HG03558 (cell line): ENCODE measurements at regions not wholly inside any gene's neighbourhood (a gene's known extent, or its start where the extent isn't known, plus 50 kb on each side); places are given as distances from the start of the nearest gene placed in this dataset.

ENCODE experiments used
- ATAC-seq: cut with Tn5 transposase; IDR thresholded peaks from one replicate; pipeline ENCODE4 v1.9.1; 2021; ENCODE audit warnings: moderate number of reproducible peaks; ENCODE audit not compliant: unreplicated experiment; ENCODE audit errors: extremely low read depth

DNA sequence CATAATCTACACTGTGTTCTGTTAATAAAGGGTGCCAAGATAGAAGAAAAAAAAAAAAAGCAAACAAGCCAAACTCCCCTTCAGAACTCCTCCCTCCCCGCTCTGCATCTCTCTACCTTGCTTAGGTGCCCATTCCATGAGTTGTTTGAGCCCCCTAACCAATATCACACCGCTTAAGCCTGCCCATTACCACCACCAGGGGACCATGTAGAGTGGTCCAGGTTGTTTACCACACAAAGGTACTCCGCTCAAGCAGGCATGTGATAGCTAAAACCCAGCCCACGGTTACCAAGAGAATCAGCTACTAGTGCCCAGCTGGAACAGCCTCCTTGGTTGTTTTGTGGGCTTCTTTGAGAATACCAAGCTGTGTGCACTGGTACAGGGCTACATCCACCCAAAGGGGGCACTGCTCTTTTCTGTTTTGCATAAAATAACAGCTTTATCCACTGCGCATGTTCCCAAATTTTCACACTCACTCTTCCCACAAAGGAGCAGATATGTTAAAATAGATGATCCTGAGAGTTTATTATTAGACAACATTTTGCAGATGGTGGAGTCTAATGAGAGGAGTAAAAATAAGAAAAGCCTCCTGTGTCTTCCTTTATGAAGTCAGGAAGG lies 304.1 kb downstream of the DEPDC1B start:
- no peak for ATAC-seq

DNA sequence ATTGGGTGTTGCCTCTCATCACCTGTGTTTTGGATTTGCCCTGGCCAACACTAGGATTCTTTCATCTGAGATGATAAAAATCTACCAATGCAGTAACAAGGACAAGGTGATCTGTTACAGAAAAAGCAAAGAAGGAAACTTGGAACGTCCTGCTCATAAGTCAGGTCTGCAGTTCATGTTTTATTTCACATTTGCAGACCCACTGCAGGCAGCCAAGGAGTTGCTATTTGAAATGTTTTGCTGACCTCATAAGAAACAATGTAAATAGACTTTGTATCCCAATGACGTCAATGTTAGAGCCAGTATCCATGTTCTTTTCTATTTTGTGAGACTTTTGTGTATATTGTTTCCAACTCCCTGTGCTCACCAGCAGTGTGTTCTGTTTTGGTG lies 312.9 kb downstream of the DEPDC1B start:
- ATAC-seq = no peak

DNA sequence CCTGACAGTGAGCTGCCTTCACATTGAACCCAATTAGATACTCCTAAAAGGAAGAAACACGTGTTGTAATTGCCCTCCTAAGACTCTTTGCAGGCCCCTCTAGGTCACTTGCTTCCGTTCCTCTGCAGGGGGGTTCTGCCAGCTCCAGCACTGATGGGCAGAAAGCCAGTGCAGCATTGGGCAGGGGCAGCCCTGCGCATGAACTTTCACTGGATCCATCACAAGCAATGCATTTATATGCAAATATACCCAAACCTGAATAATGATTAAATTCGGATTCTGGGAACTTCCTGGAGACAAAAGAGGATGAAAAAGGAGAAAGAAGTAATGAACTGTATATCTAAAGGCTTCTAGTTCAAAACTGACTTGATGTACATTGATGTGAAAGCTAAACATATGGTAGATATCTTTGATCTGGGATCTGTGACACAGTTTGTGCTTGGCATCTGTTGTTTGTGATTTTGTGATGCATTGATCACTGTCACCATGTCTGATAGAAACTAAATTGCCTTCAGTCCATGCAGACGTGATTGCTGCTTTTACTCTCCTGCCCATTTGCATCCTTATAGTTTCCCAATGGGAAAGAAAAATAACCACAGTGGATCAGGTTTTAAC lies 313.4 kb downstream of the DEPDC1B start:
- no peak for ATAC-seq

DNA sequence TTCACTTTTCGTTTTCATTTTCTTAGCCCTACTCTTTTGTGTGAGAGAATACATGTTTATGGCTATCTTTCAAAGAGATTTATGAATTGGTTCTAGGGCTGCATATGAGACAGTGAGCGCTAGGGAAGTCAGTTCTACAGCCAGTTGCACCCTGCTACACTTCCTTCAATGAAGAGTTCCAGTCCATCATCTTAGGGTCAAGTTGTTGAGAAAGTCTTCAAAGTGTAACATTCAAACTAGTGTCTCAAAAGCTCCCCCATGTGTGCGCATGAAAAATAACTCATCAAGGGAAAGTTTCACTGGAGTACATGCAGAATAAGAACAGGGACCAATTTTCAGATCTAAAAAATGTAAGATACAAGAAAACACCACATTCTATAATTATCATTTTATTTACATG lies 317.2 kb downstream of the DEPDC1B start:
- ATAC-seq = no peak

DNA sequence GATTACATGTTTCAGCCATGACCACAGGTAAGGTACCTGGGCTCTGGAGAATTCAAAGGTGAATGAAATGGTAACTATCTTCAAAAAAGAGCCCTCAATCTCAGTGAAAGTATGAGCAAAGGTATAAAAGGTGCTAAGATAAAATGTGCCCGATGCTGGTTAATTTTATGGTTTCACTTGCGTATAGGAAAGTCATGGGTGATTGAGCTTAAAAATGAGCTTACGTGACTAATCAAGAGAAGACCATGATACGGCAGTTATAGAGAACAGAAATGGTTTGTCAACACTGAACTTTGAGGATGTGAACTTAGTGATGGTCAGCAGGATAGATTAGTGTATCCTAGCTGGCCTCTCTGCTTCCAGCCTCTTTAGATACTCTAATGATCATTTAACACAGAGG lies 320.1 kb downstream of the DEPDC1B start:
- ATAC-seq = no peak

DNA sequence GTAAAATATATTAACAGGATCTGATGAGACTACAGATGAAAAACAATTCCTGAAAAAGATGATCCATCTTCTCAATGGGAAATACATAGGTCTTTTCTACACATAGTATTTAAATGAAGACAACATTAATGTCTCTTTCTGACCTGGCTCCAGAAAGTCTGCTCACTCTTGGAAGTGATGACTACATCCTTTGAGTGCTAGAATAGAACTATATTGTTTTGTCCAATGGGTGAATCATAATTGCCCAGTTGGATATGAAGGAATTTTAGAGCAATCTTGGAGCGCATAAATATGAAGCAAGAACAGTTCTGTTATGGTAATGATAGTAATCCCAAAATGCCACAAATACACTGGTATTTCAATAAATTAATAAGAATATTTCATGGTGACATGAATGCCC lies 322.1 kb downstream of the DEPDC1B start:
- no peak for ATAC-seq

DNA sequence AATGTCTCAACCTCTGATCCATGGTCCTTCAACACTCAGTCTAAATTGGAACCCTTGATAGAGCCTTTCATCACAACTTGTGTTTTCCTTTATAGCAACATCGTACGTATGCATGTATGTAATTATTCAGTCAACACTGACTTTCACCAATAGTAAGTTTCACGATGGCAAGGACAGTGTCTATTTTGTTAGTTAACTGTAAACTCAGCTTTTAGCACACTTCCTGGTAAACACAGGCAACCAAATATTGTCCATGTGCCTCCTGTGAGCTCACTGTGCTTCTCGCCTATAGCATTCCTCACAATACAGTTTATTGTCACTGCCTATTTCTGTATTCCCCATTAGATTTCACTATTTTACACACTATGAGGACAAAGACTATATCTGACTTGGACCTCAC lies 323.1 kb downstream of the DEPDC1B start:
- ATAC-seq = no peak

DNA sequence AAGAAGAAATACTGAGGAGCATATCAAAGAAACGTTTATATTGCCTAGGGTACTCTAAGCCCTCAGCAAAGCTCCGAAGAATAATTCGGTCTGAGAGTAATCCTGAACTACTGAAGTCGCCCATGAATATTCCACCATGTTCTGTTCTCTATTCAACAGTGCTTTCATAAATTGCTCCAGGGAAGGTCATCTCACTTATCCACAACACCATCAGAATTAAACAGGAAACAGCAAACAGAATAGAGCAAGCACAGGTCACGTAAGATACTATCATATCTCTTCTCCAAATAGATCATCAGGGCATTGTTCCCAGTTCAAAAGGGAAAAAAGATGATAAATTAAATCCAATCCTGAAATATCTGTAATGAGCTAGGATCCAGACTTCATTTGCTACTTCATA lies 325.6 kb downstream of the DEPDC1B start:
- ATAC-seq = no peak

DNA sequence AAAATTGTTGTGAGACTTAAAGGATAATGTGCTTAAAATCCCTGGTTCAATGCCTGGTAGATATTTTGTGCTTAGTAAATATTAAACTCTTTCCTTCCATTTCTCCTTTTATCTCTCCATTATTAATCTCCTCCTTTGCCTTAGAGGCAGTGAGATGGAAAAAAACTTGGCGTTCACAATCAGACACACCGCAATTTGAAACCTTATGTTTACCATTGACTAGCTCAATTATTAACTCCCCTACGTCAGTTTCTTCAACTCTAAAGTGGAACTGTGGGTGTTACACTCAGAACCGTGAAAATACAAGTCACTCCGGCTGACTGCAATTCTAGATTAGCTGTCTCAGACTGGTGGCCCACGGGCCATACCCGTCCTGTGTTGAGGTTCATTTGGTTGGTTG lies 327.2 kb downstream of the DEPDC1B start:
- ATAC-seq = no peak

DNA sequence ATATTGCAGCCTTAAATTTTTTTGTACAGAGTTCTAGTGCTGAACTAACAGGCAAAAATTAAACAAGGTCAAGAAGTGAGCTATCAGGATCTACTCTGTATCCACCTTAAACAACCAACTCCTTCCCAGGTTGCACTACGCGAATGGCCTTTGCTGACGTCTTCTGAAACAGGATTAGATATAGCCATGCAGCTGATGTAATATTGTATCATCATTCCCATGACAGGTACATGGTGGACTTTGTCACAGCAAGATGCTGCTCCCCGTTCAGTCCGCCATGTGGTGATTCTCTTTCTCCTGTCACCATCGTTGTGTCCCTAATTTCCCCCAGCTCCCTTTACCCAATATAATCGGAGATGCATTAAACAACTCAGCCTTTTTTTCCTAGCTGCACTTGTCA lies 328.9 kb downstream of the DEPDC1B start:
- no peak for ATAC-seq

DNA sequence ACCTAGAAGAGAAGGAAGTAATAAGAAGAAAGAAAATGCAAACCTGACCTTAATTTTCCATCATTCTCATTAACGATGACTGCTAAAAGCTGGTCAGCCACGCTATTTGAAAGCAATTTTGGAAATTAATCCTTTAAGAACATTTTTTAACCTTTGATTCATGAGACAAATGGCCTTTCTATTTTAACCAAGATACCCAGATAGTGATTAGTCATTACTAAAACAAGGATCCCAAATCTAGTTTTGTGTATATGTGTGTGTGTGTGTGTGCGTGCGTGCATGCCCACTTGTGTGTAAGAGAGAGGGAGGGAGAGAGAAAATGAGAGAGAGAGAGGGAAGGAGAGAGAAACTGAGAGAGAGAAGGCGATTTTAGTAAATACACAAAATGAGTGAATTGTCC lies 329.5 kb downstream of the DEPDC1B start:
- ATAC-seq = no peak

DNA sequence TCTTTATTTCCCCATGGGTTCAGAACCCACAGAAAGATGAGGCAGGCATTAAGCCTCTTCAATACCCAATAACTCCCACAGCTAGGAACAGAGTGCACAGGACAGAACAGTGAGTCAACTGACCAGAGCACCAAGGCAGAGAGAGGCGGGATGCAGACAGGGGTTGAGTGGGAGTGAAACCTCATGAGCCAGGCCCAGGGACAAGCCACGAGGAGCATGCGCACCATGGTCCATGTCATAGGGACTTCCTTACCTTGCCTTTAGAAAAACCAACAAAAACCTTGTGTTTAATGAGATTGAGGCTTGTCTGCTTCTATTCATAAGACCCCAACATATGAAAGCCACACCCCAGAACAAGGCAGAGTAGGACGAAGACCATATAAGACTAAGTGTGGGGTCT lies 330.6 kb downstream of the DEPDC1B start:
- ATAC-seq = no peak

DNA sequence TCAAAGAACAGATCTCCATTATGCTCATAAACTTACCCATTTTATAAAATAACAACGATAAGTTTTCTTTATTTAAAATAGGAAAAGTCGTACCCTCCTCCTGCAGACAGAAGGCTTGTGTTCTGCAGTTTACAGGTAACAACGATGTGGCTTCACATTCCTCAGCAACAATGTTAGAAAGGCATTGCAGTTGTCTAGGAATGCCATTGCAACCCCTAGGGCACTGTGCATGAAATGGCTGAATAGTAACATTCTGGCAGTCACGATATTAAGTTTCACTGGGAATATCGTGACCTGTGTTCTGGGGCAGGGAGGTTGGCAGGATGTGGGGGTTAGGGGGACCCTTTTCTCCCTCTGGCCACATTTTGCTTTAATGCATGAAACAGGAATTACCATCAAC lies 331.9 kb downstream of the DEPDC1B start:
- ATAC-seq = no peak

DNA sequence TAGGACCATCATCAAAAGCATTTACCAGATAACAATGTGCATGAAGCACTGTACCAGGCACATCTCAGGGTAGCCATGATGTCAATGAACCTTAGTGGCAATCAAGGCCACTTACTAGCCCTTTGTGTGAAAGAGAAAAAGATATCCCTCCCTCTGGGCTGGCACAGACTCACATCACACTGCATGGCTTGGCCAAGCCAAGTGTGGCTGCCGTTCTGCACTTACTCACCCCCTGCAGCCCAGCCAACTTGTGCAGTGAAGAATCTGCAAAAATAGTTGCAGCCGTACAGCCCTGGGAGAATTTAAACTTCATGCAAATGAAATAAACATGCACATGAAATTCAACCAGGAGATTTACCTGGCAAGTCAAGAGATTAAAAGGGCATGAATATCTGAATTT lies 333.5 kb downstream of the DEPDC1B start:
- ATAC-seq = no peak

DNA sequence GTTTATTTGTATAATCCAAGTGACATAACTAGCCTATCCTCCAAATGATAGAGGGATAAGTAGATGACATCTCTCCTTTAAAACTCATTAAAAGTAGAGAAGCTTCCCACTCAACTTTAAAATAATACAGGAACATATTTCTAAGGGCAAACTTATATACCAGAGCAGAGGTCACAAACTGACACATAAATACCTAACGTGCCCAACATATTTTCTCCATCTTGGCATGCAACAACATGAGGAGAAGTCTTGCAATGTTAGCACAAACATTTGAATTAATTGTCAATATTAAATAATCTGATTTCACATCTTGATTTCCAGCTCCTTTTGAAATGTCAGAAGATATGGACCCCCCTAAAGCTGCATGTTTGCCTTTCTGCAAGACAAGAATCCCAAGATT lies 335.0 kb downstream of the DEPDC1B start:
- ATAC-seq = no peak

DNA sequence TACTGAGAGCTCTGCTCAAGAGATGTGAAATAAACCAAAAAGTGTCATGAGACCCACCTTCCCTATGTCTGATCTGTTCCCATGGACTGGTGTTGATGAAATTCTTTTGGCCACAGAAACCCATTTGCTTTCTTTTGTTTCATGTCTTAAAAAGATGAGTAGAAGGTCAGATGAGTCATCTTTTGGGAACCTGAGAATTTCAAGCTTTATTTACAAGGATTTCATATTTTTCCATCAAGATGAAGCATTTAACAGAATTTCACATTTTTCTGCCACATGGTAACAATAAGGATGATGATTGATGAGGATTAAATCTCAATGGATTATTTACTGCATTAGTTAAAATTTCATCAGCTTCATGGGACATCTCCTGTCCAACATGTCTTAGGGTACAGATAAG lies 337.8 kb downstream of the DEPDC1B start:
- ATAC-seq = no peak

DNA sequence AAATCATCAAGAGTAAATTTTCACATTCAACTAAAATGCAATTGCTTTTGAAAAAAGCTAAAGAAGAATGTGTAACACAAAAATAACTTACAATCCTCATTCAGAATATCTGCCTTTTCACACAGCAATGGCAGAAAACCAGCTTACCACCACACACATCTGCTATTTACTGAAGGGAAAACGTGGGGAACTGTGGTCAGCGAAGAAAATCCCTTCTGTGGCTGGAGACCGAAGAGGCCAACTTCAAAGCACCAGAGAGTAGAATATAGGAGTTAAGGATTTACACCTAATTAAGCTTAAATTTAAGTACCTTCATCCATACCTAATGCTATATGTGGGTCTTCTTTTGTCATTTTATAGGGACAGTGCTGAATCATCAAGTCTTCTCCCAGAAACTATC lies 339.6 kb downstream of the DEPDC1B start:
- ATAC-seq = no peak

DNA sequence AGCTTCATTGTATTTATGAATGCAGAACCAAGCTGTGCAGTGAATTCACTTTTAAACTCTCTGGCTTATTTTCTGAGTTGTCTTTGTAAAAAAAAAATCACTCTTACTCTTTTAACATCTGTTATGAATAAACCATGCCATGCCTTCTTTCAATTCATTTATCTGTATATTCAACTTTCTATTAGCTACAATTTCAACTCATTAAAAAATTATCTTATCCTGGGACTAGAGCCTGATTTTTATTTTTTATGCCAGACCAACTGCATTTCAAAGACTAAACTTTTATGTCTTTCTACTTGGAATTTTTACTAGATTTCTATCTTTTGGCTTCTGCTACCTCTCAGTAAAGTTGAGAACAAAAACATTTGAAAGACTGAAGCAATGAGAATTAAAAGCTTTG lies 342.7 kb downstream of the DEPDC1B start:
- ATAC-seq = no peak

DNA sequence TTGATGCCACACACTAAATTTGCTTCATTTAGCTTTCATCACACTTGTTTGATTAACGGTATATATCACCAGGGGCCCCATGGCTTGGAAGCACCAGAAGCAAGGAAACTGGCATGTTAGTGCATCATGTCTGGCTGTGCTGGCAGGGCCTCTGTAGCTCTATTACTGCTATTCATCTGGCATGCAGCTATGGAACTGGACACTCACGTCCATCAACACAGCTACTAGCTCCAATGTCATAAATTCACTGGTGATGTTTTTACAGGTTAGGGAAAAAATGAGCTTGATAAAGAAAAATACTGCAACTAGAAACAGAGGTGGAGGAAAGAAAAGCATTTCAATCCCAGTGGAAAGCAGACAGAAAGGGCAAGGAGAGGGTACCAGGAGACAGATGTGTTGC lies 343.2 kb downstream of the DEPDC1B start:
- no peak for ATAC-seq

DNA sequence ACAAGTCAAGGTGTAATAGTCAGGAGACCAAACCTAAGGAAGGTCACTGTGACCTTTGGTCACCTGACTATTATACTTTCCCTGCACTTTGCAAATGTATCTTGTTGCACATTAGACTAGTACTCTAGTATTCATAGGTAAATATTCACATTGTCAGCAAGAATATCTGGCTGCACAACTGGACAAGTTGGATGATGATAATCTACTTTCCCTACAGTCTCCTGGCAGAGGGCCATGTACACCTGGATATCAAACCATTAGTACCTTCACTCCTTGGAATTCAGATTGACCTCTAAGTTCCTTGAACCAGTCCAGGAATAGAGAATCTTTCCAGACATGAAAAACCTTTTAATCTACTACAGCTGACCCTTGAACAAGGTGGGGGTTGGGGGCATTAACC lies 344.8 kb downstream of the DEPDC1B start:
- no peak for ATAC-seq

DNA sequence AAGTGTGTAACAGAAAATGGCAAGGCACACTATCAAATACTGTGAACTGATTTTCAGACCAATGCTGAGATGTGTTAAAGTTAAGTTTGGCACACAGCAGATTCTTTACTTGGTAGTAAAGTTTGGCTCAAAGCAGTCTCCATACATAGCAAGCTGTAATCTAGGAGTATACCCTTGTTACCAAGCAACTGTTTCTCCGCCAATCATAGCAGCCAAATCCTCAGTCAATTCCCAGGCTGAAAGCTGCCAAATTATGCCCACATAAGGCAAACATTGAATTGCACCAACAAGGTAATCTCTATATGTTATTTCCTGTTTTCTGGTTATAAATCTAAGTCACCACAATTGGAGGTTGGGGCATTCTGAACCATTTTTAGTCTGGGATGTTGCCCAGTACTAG lies 345.7 kb downstream of the DEPDC1B start:
- ATAC-seq = no peak

DNA sequence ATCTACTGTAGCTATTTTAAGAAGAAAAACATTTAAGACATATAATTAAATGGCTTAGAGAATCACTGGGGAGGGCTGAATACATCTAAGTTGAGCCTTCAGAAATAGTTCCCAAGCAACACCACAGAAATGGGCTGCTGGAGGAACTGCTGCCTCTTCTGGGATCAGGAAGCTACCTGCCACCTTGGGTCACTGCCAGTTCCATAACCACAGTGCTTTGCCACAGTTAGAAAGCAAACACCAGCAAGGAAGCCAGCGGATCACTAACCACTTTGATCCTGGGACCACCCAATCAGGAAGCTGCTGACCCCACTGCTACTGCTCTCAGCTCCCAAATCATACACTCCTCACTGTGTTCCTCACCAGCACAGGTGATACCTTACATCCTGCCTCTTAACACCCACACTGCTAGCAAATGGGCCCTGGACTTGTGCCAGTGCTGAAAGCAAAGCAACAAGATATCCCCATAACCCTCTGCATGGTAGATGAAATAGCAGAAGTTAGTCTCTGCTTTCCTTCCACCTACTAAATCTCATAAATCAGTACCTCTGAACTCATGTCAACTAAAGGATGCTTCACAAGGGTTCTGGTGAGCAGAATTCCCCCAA lies 346.9 kb downstream of the DEPDC1B start:
- no peak for ATAC-seq
